ENCODE measurements at regions not wholly inside any gene's neighbourhood (a gene's known extent, or its start where the extent isn't known, plus 50 kb on each side); places are given as distances from the start of the nearest gene placed in this dataset.

GRCh38 chr1:88461007-88461406 is 223.1 kb upstream of the PKN2 start:
- DNase-seq, result no peak
- Mint-ChIP-seq H3K4me3 (no peak overlapping the region), H3K4me1 (no peaks in the 10 kb centered on the region), H3K9me3 (no peaks in the 10 kb centered on the region), H3K36me3 (ENCODE audit: low read depth) (no peaks in the 10 kb centered on the region), H3K27me3 (peaks cover 28% of the 10 kb centered on the region), H3K27ac (no peak overlapping the region)
- intact Hi-C loops (cut with micrococcal nuclease), result no loop called here

DNA sequence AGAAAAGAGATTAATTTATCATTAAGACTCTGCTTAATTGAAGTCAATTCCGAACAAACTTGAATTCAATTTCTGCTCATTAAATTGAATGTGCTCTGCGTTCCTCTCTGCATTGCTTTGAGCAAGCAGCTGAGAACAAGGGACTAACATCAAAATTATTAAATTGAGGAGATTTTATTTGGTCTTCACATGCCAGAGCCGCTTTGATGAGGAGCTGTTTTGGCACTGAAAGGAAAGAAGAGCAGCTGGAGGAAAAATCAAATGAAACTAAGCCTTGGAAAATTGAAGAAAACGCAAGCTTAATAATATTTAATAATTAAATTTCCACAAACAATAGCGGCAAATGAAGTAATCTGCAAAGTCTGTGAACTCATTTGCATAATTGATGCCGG is 222.0 kb upstream of the PKN2 start:
- Mint-ChIP-seq H3K9me3 (no peaks in the 10 kb centered on the region), H3K36me3 (ENCODE audit: low read depth) (no peaks in the 10 kb centered on the region), H3K27ac (no peak overlapping the region), H3K4me1 (no peaks in the 10 kb centered on the region), H3K27me3 (peaks cover 28% of the 10 kb centered on the region), H3K4me3 (no peak overlapping the region)
- no peak for DNase-seq
- intact Hi-C loops (cut with micrococcal nuclease), result no loop called here

GRCh38 chr1:88462488-88463261 is 221.4 kb upstream of the PKN2 start:
- no peak for DNase-seq
- H3K27ac Mint-ChIP-seq, result no peak overlapping the region
- H3K9me3 Mint-ChIP-seq, result peaks cover 2% of the 10 kb centered on the region
- no peaks in the 10 kb centered on the region for H3K4me1 Mint-ChIP-seq
- no peak overlapping the region for H3K4me3 Mint-ChIP-seq
- peaks cover 28% of the 10 kb centered on the region for H3K27me3 Mint-ChIP-seq
- intact Hi-C loops (cut with micrococcal nuclease), result no loop called here
- H3K36me3 Mint-ChIP-seq (ENCODE audit: low read depth), result no peaks in the 10 kb centered on the region

DNA sequence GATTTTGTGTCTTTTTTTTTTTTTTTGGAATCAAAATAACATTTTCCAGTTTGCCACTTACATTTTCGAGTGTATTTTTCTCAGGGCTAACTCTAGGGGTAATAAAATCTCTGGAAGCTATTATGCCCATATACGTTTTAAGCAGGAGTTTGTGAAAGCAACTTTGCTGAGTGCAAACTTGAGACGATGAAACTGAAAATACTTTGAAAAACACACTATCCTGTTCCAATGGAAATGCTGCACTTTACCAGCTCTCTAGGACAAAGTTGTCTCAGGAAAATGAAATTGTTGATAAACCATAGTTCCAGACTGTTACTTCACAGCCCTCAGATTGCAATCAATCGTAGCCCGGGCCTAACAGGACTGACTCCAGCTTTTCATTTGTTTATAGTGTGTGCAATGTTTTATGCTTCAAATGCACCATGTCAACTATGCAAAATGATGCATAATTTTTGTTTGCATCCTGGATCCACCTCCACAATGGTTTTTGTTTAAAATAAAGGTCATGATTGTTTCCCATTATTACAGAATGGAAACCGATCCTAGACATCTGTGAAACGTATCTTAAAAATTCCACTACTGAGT is 220.6 kb upstream of the PKN2 start:
- no peaks in the 10 kb centered on the region for H3K4me1 Mint-ChIP-seq
- intact Hi-C loops (cut with micrococcal nuclease), result no loop called here
- H3K27me3 Mint-ChIP-seq, result peaks cover 28% of the 10 kb centered on the region

DNA sequence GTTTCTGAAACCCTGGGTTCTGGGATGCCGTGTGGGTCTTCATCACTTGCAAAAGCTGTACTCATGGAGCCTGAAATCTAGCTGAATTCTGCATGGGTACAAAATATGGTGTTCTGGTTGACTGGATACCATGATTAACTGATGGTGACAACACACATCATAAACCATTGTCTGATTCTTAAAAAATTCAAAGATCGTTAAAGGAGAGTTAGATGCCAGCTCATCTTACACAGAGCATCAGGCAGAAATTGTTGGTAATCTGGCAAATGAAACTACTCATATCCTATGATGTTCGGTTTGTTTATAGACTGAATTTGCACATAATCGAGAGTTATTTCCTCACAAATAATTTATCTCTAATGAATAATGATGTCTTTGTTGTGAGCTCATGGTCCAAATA is 218.1 kb upstream of the PKN2 start:
- H3K9me3 Mint-ChIP-seq, result peaks cover 2% of the 10 kb centered on the region
- H3K27me3 Mint-ChIP-seq, result peaks cover 26% of the 10 kb centered on the region
- intact Hi-C loops (cut with micrococcal nuclease), result no loop called here
- H3K4me1 Mint-ChIP-seq, result no peaks in the 10 kb centered on the region
- H3K36me3 Mint-ChIP-seq (ENCODE audit: low read depth), result no peaks in the 10 kb centered on the region
- H3K4me3 Mint-ChIP-seq, result no peak overlapping the region
- no peak for DNase-seq
- no peak overlapping the region for H3K27ac Mint-ChIP-seq

More for the DNA sequence above, 220.6 kb upstream of the PKN2 start:
- Mint-ChIP-seq H3K9me3 (peaks cover 2% of the 10 kb centered on the region), H3K27ac (no peak overlapping the region), H3K4me3 (no peak overlapping the region), H3K36me3 (ENCODE audit: low read depth) (no peaks in the 10 kb centered on the region)
- DNase-seq, result no peak

DNA sequence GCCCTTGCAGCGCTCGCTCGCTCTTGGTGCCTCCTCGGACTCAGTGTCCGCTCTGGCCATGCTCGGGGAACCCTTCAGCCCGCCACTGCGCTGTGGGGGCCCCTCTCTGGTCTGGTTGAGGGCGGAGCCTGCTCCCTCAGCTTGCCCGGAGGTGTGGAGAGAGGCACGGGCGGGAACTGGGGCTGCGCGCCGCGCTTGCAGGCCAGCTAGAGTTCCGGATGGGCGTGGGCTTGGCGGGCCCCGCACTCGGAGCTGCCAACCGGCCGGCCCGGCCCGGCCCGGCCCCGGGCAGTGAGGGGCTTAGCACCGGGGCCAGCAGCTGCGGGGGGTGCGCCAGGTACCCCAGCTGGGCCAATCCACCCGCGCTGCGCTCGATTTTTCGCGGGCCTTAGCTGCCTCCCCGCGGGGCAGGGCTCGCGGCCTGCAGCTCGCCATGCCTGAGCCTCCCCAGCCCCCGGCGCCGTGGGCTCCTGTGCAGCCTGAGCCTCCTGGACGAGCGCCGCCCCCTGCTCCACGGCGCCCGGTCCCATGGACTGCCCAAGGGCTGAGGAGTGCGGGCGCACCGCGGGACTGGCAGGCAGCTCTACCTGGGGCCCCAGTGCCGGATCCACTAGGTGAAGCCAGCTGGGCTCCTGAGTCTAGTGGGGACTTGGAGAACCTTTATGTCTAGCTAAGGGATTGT is 217.0 kb upstream of the PKN2 start:
- intact Hi-C loops (cut with micrococcal nuclease), result no loop called here
- no peak for DNase-seq
- H3K4me3 Mint-ChIP-seq, result no peak overlapping the region
- H3K27me3 Mint-ChIP-seq, result peaks cover 20% of the 10 kb centered on the region
- H3K9me3 Mint-ChIP-seq, result peaks cover 2% of the 10 kb centered on the region
- H3K4me1 Mint-ChIP-seq, result no peaks in the 10 kb centered on the region
- no peaks in the 10 kb centered on the region for H3K36me3 Mint-ChIP-seq (ENCODE audit: low read depth)
- H3K27ac Mint-ChIP-seq, result no peak overlapping the region

DNA sequence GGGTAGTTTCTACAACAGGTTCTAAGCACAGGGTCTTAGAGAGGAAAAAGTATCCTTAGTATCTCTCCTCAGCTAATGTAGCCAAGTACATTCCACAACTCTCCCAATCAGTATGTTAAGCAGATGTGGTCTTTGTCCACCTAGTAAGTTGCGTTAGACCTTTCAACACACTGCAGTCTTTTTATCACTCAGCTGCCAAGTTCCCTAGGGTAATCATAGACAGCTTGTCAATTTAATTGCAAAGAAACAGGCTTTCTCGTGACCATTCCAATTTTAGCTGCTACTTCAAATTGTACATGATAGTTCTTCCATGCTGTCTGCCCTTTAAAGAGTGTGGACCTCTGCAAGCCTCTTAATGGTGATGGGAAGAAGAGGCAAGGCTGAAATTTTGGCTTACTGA is 211.8 kb upstream of the PKN2 start:
- no peak overlapping the region for H3K4me3 Mint-ChIP-seq
- no peak overlapping the region for H3K27ac Mint-ChIP-seq
- H3K4me1 Mint-ChIP-seq, result no peaks in the 10 kb centered on the region
- H3K27me3 Mint-ChIP-seq, result no peaks in the 10 kb centered on the region
- H3K36me3 Mint-ChIP-seq (ENCODE audit: low read depth), result no peaks in the 10 kb centered on the region
- intact Hi-C loops (cut with micrococcal nuclease), result no loop called here
- peaks cover 2% of the 10 kb centered on the region for H3K9me3 Mint-ChIP-seq
- no peak for DNase-seq

DNA sequence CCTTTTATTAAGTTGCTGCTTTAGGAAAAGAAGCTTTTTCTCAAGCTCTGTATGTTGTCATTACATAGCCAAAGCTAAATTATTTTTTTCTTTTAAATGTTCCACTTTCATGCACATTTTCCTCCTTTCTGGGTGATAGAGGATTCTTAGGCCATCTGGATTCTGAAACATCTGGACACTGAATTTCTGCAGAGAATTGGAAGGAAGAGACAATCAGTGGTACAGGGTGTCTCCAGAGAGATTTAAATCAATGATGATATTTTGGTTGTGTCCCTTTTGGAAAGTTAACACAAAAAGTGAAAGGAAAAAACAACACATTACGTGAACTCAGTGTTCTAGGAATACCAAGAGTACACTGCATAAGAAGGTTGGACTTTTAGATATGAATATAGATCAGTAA is 211.4 kb upstream of the PKN2 start:
- Mint-ChIP-seq H3K36me3 (ENCODE audit: low read depth) (no peaks in the 10 kb centered on the region), H3K27me3 (no peaks in the 10 kb centered on the region), H3K4me1 (no peaks in the 10 kb centered on the region), H3K4me3 (no peak overlapping the region), H3K27ac (no peak overlapping the region), H3K9me3 (no peaks in the 10 kb centered on the region)
- DNase-seq, result no peak
- intact Hi-C loops (cut with micrococcal nuclease), result no loop called here

- H3K9me3 Mint-ChIP-seq, result no peaks in the 10 kb centered on the region
- no peaks in the 10 kb centered on the region for H3K4me1 Mint-ChIP-seq
- H3K27ac Mint-ChIP-seq, result no peak overlapping the region
- intact Hi-C loops (cut with micrococcal nuclease), result no loop called here
- H3K36me3 Mint-ChIP-seq (ENCODE audit: low read depth), result no peaks in the 10 kb centered on the region
- H3K27me3 Mint-ChIP-seq, result no peaks in the 10 kb centered on the region
- no peak for DNase-seq
- no peak overlapping the region for H3K4me3 Mint-ChIP-seq
Measured at GRCh38 chr1:88474555-88475304, 209.3 kb upstream of the PKN2 start.

- Mint-ChIP-seq H3K9me3 (no peaks in the 10 kb centered on the region), H3K36me3 (ENCODE audit: low read depth) (no peaks in the 10 kb centered on the region), H3K27me3 (peaks cover 3% of the 10 kb centered on the region), H3K27ac (no peak overlapping the region), H3K4me1 (no peaks in the 10 kb centered on the region), H3K4me3 (no peak overlapping the region)
- intact Hi-C loops (cut with micrococcal nuclease), result no loop called here
- no peak for DNase-seq
Measured at GRCh38 chr1:88484881-88485280, 199.2 kb upstream of the PKN2 start.

- Mint-ChIP-seq H3K27me3 (no peaks in the 10 kb centered on the region), H3K4me1 (no peaks in the 10 kb centered on the region), H3K36me3 (ENCODE audit: low read depth) (no peaks in the 10 kb centered on the region), H3K9me3 (no peaks in the 10 kb centered on the region), H3K27ac (no peak overlapping the region), H3K4me3 (no peak overlapping the region)
- intact Hi-C loops (cut with micrococcal nuclease), result no loop called here
- no peak for DNase-seq
Measured at GRCh38 chr1:88488237-88488636, 195.8 kb upstream of the PKN2 start.

DNA sequence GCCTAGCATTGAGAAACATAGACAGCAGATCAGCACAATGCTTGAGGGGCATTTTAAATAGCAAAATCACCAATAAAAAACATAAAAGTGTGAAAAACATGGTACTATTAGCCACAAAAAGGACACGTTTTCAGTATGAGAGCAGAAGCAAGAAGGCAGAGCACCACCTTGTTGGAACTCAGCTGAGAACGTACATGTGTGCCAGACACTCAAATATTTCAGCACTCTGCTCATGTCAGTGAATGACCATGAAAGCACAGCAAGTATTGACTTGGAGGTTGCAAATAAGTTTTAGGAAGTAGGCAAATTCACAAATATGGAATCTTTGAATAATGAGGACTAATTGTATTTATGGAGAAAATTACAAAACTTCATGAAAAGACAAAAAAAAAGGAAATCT is 193.4 kb upstream of the PKN2 start:
- no peak overlapping the region for H3K4me3 Mint-ChIP-seq
- no peaks in the 10 kb centered on the region for H3K9me3 Mint-ChIP-seq
- H3K4me1 Mint-ChIP-seq, result no peaks in the 10 kb centered on the region
- H3K27ac Mint-ChIP-seq, result no peak overlapping the region
- H3K27me3 Mint-ChIP-seq, result peaks cover 1% of the 10 kb centered on the region
- intact Hi-C loops (cut with micrococcal nuclease), result no loop called here
- DNase-seq, result no peak
- no peaks in the 10 kb centered on the region for H3K36me3 Mint-ChIP-seq (ENCODE audit: low read depth)

DNA sequence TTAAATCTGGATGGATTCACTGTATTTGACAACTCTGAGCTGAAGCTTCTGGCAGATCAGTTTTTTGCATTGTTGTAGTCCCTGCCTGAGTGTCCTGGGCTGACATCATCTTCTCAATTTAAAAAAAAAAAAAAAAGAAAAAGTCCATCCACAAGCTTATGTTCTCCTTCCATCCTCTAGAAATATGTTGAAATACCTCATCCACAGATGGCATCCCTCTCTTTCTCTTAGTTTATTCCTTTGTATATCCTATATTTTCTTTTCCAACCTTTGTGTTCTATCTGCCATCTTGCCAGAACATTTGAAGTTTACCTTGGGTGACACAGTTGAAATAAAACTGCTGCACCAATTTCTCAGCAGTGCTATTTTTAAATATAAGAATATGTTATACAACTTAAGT is 184.4 kb upstream of the PKN2 start:
- no peaks in the 10 kb centered on the region for H3K9me3 Mint-ChIP-seq
- intact Hi-C loops (cut with micrococcal nuclease), result no loop called here
- no peak overlapping the region for H3K27ac Mint-ChIP-seq
- DNase-seq, result no peak
- no peak overlapping the region for H3K4me3 Mint-ChIP-seq
- no peaks in the 10 kb centered on the region for H3K4me1 Mint-ChIP-seq
- H3K36me3 Mint-ChIP-seq (ENCODE audit: low read depth), result no peaks in the 10 kb centered on the region
- no peaks in the 10 kb centered on the region for H3K27me3 Mint-ChIP-seq

- DNase-seq, result no peak
- H3K27me3 Mint-ChIP-seq, result no peaks in the 10 kb centered on the region
- no peak overlapping the region for H3K27ac Mint-ChIP-seq
- H3K9me3 Mint-ChIP-seq, result no peaks in the 10 kb centered on the region
- H3K4me3 Mint-ChIP-seq, result no peak overlapping the region
- intact Hi-C loops (cut with micrococcal nuclease), result no loop called here
- no peaks in the 10 kb centered on the region for H3K36me3 Mint-ChIP-seq (ENCODE audit: low read depth)
- no peaks in the 10 kb centered on the region for H3K4me1 Mint-ChIP-seq
Measured at GRCh38 chr1:88502886-88503285, 181.2 kb upstream of the PKN2 start.
